Myocyte (in vitro differentiated cells): ENCODE measurements at regions not wholly inside any gene's neighbourhood (a gene's known extent, or its start where the extent isn't known, plus 50 kb on each side); places are given as distances from the start of the nearest gene placed in this dataset.
"Not testable (repeated sequence)": the region's sequence is repeated elsewhere in the genome, so short reads cannot be mapped to it uniquely, and the experiment has no call there.

Source experiments
- DNase-seq: peaks from one replicate; pipeline ENCODE4 v3.0.0-alpha.2; 2012; ENCODE audit warnings: low read depth

DNA sequence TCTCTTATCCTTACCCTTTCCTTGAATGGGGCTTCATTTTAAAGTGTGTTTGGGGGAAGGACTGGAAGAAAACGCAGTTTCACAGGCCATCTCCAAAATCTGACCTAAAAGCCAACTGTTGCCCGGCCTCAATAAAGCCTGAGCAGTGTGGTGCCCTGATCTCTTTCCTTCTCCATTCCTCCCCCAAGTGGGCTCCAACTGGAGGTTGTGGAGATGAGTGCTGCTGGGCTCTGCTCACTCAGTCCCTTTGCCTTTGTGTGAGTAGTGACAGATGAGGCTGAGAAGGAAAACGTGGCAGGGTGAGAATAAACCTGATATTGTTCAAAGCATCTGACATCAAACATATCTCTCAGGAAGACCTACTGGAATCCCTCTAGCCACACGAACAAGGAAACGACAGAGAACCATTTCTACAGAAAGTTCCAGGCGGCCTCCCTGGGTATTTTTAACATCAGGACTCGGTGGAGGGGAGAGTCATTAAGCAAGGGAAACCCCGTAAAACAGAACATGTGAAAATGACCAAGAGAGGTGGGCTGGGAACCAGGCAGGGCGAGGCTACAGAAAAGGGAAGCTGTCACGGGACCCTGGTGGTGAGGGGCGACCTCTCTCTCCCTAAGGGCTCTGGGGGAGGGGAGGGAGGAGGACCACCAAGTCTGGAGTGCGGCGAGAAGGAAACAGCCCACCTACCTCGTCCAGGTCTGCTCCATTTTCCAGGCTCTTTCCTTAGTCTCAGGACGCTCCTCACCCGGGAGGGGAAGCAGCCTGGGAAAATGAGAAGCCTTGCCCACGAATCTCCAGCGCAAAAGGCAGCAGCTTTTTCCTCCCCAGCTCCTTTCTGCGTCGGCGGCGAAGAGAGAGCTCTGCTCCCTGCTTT, 59.1 kb upstream of the NBPF26 start:
- not testable (repeated sequence) for DNase-seq

DNA sequence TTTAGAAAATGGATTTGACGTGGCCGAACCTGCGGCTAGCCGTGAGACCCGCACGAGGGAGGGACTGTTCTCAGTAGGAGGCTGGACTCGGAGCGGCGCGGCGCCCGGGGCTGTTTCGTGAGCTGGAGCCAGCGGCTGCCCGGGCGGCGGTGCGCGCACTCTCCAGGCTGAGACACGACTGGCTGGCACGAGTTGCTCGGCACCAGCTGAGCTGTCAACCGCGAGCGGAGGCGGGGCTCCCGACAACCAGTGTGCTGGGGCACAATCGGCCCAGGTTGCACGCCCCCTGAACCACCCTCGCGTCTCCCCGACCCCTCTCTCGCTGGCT, 58.5 kb upstream of the NBPF26 start:
- not testable (repeated sequence) for DNase-seq

DNA sequence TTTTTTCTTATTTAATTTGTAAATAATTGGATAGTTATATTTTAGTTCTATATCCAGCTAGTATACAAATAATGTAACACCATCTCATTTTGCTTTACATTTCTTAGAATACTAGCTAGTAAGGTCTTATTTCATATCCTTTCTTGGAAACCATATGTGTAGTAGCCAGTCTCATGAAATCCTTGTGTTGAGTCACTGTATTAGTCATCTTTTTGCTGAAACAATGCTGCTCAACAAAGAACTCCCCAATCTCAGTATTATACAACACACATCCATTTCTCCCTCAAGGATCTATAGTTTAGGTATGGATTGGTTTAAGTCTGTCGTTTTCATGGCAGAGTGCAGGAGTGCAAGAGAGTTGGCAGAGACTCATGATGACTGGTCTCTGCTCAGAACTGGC, 55.6 kb upstream of the NBPF26 start:
- DNase-seq: not testable (repeated sequence)
